A673 (cell line): ENCODE measurements at regions not wholly inside any gene's neighbourhood (a gene's known extent, or its start where the extent isn't known, plus 50 kb on each side); places are given as distances from the start of the nearest gene placed in this dataset.

Source experiments
- EZH2 ChIP-seq: fragments of 200-600 bp; sonication (generic); IDR thresholded peaks from 2 replicates; pipeline ENCODE4 v1.6.1; 2017; ENCODE audit warnings: borderline replicate concordance, low read depth, mild to moderate bottlenecking, mixed read lengths, antibody characterized with exemption, low read length; ENCODE audit not compliant: poor library complexity, severe bottlenecking
- TF ChIP-seq, protein P1 (sequence below): fragments of 300-800, 200-600 bp; sonication (generic); conservative IDR thresholded peaks from 2 replicates; pipeline ENCODE4 v1.5.1; 2017; ENCODE audit warnings: low read depth, mild to moderate bottlenecking, antibody characterized with exemption, low read length, moderate library complexity, mixed read lengths

- TF ChIP-seq, protein P1, sequence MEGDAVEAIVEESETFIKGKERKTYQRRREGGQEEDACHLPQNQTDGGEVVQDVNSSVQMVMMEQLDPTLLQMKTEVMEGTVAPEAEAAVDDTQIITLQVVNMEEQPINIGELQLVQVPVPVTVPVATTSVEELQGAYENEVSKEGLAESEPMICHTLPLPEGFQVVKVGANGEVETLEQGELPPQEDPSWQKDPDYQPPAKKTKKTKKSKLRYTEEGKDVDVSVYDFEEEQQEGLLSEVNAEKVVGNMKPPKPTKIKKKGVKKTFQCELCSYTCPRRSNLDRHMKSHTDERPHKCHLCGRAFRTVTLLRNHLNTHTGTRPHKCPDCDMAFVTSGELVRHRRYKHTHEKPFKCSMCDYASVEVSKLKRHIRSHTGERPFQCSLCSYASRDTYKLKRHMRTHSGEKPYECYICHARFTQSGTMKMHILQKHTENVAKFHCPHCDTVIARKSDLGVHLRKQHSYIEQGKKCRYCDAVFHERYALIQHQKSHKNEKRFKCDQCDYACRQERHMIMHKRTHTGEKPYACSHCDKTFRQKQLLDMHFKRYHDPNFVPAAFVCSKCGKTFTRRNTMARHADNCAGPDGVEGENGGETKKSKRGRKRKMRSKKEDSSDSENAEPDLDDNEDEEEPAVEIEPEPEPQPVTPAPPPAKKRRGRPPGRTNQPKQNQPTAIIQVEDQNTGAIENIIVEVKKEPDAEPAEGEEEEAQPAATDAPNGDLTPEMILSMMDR, result no peak
- TF ChIP-seq EZH2, result no peak
These were observed 207.4 kb upstream of the INTU start for GRCh38 chr4:127425202-127425845.
